Small intestine (tissue), 7 donors: ENCODE measurements at regions not wholly inside any gene's neighbourhood (a gene's known extent, or its start where the extent isn't known, plus 50 kb on each side); places are given as distances from the start of the nearest gene placed in this dataset.

Experiments
- DNase-seq, 2 donors: peaks; one replicate each; pipeline versions ENCODE4 v3.0.0 to v3.0.0-alpha.2; 2013
- FAIRE-seq: peaks from 2 replicates; lab custom pipeline; 2012; peaks lifted over from hg19 to GRCh38; lab: Jason Lieb, UNC
- H3K27ac ChIP-seq, 3 donors: one replicate each; pipeline ENCODE4 v1.5.1; 2013; ENCODE audit warnings: low read length in 2 of 3, mild to moderate bottlenecking in 2 of 3, control low read depth in 1 of 3, inconsistent platforms in 1 of 3, low read depth in 1 of 3, moderate library complexity in 1 of 3
- H3K27me3 ChIP-seq, 3 donors: one replicate each; pipeline ENCODE4 v1.6.1; 2013; ENCODE audit warnings: low read length in 3 of 3, inconsistent platforms in 1 of 3; ENCODE audit not compliant: control insufficient read depth in 3 of 3, insufficient read depth in 3 of 3
- H3K36me3 ChIP-seq, 3 donors: one replicate each; pipeline ENCODE4 v1.6.1; 2013; ENCODE audit warnings: low read length in 3 of 3, inconsistent platforms in 1 of 3, low read depth in 1 of 3, mild to moderate bottlenecking in 1 of 3, moderate library complexity in 1 of 3; ENCODE audit not compliant: control insufficient read depth in 3 of 3, insufficient read depth in 2 of 3
- H3K4me1 ChIP-seq, 3 donors: one replicate each; pipeline ENCODE4 v1.6.1; 2013; ENCODE audit warnings: low read length in 2 of 3, inconsistent platforms in 1 of 3, low read depth in 1 of 3, mild to moderate bottlenecking in 1 of 3, moderate library complexity in 1 of 3; ENCODE audit not compliant: control insufficient read depth in 3 of 3, insufficient read depth in 2 of 3
- H3K4me3 ChIP-seq, 3 donors: one replicate each; pipeline ENCODE4 v1.5.1; 2013; ENCODE audit warnings: low read length in 3 of 3, control low read depth in 1 of 3, inconsistent platforms in 1 of 3, low read depth in 1 of 3, mild to moderate bottlenecking in 1 of 3, moderate library complexity in 1 of 3
- H3K9me3 ChIP-seq, 2 donors: one replicate each; pipeline ENCODE4 v1.6.1; 2013; ENCODE audit warnings: low read depth in 1 of 2, low read length in 1 of 2; ENCODE audit not compliant: control insufficient read depth in 2 of 2, insufficient read depth in 1 of 2
- WGBS, 3 donors: extraction: QIAGEN DNeasy Blood & Tissue Kit; methylation state at CpG; one replicate each; pipeline ENCODE4 v1.1.7; 2013; 5-methylcytosine and 5-hydroxymethylcytosine counted together
- donor health status: healthy with polysubstance abuse.
- donor health status: control.
- donor health status: control.
- donor health status: Bipolar disorder and iron deficiency.
- donor health status: healthy.

DNA sequence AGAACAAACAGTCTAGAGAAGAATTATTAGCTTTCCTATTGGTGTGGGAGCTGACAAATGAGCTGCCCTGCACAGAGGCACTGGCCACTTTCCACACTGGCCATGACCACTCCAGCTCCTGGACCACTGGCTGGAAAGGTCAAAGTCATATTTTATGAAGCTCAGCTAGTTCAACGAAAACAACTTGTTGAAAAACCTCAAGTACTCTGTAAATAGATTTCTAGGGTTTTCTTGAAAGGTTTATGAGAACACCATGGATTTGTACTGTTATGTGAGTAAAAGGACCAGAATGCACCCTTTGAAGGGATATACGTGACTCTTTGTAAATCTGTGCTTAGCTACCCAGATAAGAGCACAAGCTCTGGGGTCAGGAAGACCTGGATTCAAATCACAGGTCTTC lies 54.5 kb upstream of the FGGY start:
- FAIRE-seq (no peak), DNase-seq (no peak)
- Histone ChIP-seq H3K4me1 (no peaks in the 10 kb centered on the region), H3K27ac (no peak overlapping the region), H3K9me3 (peaks cover 0 to 4% of the 10 kb centered on the region in 2 donors), H3K27me3 (no peaks in the 10 kb centered on the region), H3K4me3 (no peak overlapping the region), H3K36me3 (no peaks in the 10 kb centered on the region)
- 67 to 78% (median 75%) methylated on average over 2 of the region's 2 CpGs for WGBS, 3 donors

DNA sequence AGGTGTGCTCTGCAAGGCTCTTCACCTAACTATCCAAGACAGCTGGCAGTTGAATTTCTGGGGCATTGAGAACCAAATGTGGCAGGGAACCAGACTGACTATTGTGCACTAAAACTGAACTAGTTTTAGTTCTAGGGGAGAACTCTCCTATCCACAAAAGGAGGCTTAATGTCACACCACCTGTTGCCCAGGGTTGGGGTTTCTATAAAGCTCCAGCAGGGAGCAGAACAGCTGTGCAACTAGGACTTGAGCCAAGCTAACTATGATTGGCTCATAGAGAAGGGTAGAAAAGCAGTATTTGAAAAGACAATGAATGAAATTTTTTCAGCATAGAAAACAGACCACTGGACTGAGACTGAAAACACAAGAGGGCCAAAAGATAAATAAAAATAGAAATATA lies 53.3 kb upstream of the FGGY start:
- H3K4me1 ChIP-seq: no peaks in the 10 kb centered on the region
- peaks cover 0 to 4% of the 10 kb centered on the region in 2 donors for H3K9me3 ChIP-seq
- H3K27ac ChIP-seq: no peak overlapping the region
- FAIRE-seq: no peak
- H3K36me3 ChIP-seq: no peaks in the 10 kb centered on the region
- H3K4me3 ChIP-seq: no peak overlapping the region
- no peaks in the 10 kb centered on the region for H3K27me3 ChIP-seq
- no peak for DNase-seq

GRCh38 chr1:59243978-59244377 lies 52.9 kb upstream of the FGGY start:
- FAIRE-seq (no peak), DNase-seq (no peak)
- H3K4me1 ChIP-seq: no peaks in the 10 kb centered on the region
- no peak overlapping the region for H3K4me3 ChIP-seq
- peaks cover 0 to 4% of the 10 kb centered on the region in 2 donors for H3K9me3 ChIP-seq
- 96 to 100% (median 100%) methylated on average over 1 of the region's 1 CpG for WGBS, 3 donors
- H3K27me3 ChIP-seq: no peaks in the 10 kb centered on the region
- no peaks in the 10 kb centered on the region for H3K36me3 ChIP-seq
- no peak overlapping the region for H3K27ac ChIP-seq

- 89 to 96% (median 93%) methylated on average over 1 of the region's 1 CpG for WGBS, 3 donors
- no peaks in the 10 kb centered on the region for H3K36me3 ChIP-seq
- no peaks in the 10 kb centered on the region for H3K27me3 ChIP-seq
- peaks cover 0 to 4% of the 10 kb centered on the region in 2 donors for H3K9me3 ChIP-seq
- peak; percentile 57 for FAIRE-seq
- no peak overlapping the region for H3K27ac ChIP-seq
- H3K4me1 ChIP-seq: no peaks in the 10 kb centered on the region
- no peak for DNase-seq
- H3K4me3 ChIP-seq: no peak overlapping the region
Observed at GRCh38 chr1:59244891-59245290, 52.0 kb upstream of the FGGY start.
